K562 (cell line): ENCODE measurements at regions not wholly inside any gene's neighbourhood (a gene's known extent, or its start where the extent isn't known, plus 50 kb on each side); places are given as distances from the start of the nearest gene placed in this dataset.

Experiments used
- ETV6 ChIP-seq, 3 experiments: fragments of 150-350 bp in 1 of 3; sonication (generic) in 1 of 3; formaldehyde crosslinking in 1 of 3; IDR thresholded peaks; 2 replicates each; pipeline versions ENCODE4 v1.6.1 to v1.8.0; 2014 to 2022; ENCODE audit warnings: borderline replicate concordance in 2 of 3, low read depth in 2 of 3, antibody characterized with exemption in 1 of 3, low read length in 1 of 3, mild to moderate bottlenecking in 1 of 3, missing genetic modification reagents in 1 of 3
- GTF3C2 ChIP-seq: IDR thresholded peaks from 3 replicates; pipeline ENCODE4 v1.6.1; 2011; ENCODE audit warnings: borderline replicate concordance, mild to moderate bottlenecking, moderate library complexity; ENCODE audit not compliant: insufficient read length; ENCODE audit errors: extremely low read depth
- UBTF ChIP-seq, 2 experiments: IDR thresholded peaks; 2 replicates each; pipeline ENCODE4 v1.6.1; 2012; ENCODE audit warnings: improper control_type of control experiment in 2 of 2, low read depth in 2 of 2, low read length in 2 of 2, borderline replicate concordance in 1 of 2
- ZC3H11A ChIP-seq: IDR thresholded peaks from 2 replicates; pipeline ENCODE4 v1.6.1; 2012; ENCODE audit warnings: low read depth, low read length, improper control_type of control experiment
- ZNF584 ChIP-seq: fragments of 200-800 bp; sonication (Bioruptor generic); IDR thresholded peaks from 2 replicates; pipeline ENCODE4 v1.6.1; 2016; ENCODE audit warnings: low read depth, mild to moderate bottlenecking, missing genetic modification characterization, missing compliant biosample characterization
- ZNF655 ChIP-seq: fragments of 250-450 bp; sonication (Bioruptor Pico); IDR thresholded peaks from 2 replicates; pipeline ENCODE4 v1.5.0; 2021
- TF ChIP-seq, protein P1 (sequence below): fragments of 450-650 bp; IDR thresholded peaks from one replicate; pipeline ENCODE4 v1.6.1; 2018; ENCODE audit warnings: mild to moderate bottlenecking, moderate library complexity; ENCODE audit not compliant: partially characterized antibody
- TF ChIP-seq, protein P2 (sequence below), 2 experiments: fragments of 250-450 bp in 1 of 2; fragments of 450-650 bp in 1 of 2; sonication (Bioruptor Pico) in 1 of 2; IDR thresholded peaks; 2 replicates each; pipeline versions ENCODE4 v1.6.1 to v1.8.0; 2016 to 2021; ENCODE audit warnings: mild to moderate bottlenecking in 2 of 2, moderate library complexity in 2 of 2, missing compliant biosample characterization in 1 of 2, missing genetic modification characterization in 1 of 2
- TF ChIP-seq, protein P3 (sequence below): sonication (generic); formaldehyde crosslinking; IDR thresholded peaks from 2 replicates; pipeline ENCODE4 v1.8.0; 2022; ENCODE audit warnings: mild to moderate bottlenecking, missing genetic modification reagents

DNA sequence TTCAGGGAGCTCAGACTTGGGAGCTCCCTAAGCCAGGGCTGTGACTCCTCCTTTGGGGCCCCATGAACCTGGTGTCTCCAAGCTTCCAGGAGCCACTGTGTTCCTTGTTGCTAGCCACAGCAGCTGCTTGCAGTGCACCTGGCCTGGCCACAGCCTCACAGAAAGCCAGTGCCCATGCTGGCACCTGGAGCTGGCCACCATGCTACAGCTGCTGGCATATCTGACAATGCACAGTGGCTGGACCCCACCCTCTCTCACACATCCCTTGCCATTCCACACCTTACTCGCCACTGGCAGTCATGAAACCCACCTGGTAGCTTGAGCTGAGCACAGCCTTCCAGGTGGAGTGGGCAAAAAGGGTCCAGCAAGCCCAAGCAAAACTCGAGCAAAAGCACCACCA is 441.7 kb downstream of the ARAP2 start (continued):
- TF ChIP-seq GTF3C2: no peak
- TF ChIP-seq, protein P1, sequence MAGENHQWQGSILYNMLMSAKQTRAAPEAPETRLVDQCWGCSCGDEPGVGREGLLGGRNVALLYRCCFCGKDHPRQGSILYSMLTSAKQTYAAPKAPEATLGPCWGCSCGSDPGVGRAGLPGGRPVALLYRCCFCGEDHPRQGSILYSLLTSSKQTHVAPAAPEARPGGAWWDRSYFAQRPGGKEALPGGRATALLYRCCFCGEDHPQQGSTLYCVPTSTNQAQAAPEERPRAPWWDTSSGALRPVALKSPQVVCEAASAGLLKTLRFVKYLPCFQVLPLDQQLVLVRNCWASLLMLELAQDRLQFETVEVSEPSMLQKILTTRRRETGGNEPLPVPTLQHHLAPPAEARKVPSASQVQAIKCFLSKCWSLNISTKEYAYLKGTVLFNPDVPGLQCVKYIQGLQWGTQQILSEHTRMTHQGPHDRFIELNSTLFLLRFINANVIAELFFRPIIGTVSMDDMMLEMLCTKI: no peak
- TF ChIP-seq ZNF584 (CRISPR knock-in tag): no peak
- TF ChIP-seq, protein P2, sequence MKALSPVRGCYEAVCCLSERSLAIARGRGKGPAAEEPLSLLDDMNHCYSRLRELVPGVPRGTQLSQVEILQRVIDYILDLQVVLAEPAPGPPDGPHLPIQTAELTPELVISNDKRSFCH (CRISPR knock-in tag; IDR thresholded peaks at IDR 0.05): no peak
- TF ChIP-seq, protein P2 (tag; IDR thresholded peaks at IDR 0.05): no peak
- no peak for TF ChIP-seq UBTF (IDR thresholded peaks at IDR 0.05; ENCODE audit: borderline replicate concordance in 1 of 2, low read depth in 2 of 2, low read length in 2 of 2)
- TF ChIP-seq, protein P3, sequence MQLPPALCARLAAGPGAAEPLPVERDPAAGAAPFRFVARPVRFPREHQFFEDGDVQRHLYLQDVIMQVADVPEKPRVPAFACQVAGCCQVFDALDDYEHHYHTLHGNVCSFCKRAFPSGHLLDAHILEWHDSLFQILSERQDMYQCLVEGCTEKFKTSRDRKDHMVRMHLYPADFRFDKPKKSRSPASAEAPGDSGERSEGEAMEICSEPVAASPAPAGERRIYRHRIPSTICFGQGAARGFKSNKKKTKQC: no peak
- TF ChIP-seq ZNF655 (CRISPR knock-in tag): no peak
- no peak for TF ChIP-seq ETV6 (IDR thresholded peaks at IDR 0.05; ENCODE audit: borderline replicate concordance in 1 of 2, low read depth in 2 of 2, low read length in 1 of 2)
- no peak for TF ChIP-seq ETV6 (CRISPR knock-in tag; IDR thresholded peaks at IDR 0.05; ENCODE audit: borderline replicate concordance)
- TF ChIP-seq ZC3H11A: no peak
- TF ChIP-seq, all 486 proteins: peak for 0
